ENCODE measurements at regions not wholly inside any gene's neighbourhood (a gene's known extent, or its start where the extent isn't known, plus 50 kb on each side); places are given as distances from the start of the nearest gene placed in this dataset.

- no peak for DNase-seq
These were observed 199.0 kb downstream of the ATP23 start for GRCh38 chr12:58140395-58140794.

- no peak for DNase-seq
These were observed 201.6 kb downstream of the ATP23 start for GRCh38 chr12:58142991-58143390.

GRCh38 chr12:58143498-58143995, 202.2 kb downstream of the ATP23 start:
- DNase-seq, result no peak

GRCh38 chr12:58148405-58148804, 207.0 kb downstream of the ATP23 start:
- no peak for DNase-seq

GRCh38 chr12:58148976-58149375, 207.6 kb downstream of the ATP23 start:
- DNase-seq, result no peak

- DNase-seq, result no peak
These were observed 213.0 kb downstream of the ATP23 start for GRCh38 chr12:58154359-58154758.

- DNase-seq, result no peak
These were observed 215.3 kb downstream of the ATP23 start for GRCh38 chr12:58156697-58157096.

- no peak for DNase-seq
These were observed 218.6 kb downstream of the ATP23 start for GRCh38 chr12:58159941-58160340.

GRCh38 chr12:58161773-58162172, 220.4 kb downstream of the ATP23 start:
- no peak for DNase-seq

- DNase-seq, result no peak
These were observed 221.7 kb downstream of the ATP23 start for GRCh38 chr12:58163021-58163420.

- no peak for DNase-seq
These were observed 225.3 kb downstream of the ATP23 start for GRCh38 chr12:58166643-58167042.

- DNase-seq, result no peak
These were observed 226.3 kb downstream of the ATP23 start for GRCh38 chr12:58167622-58168021.

GRCh38 chr12:58169826-58170225, 228.5 kb downstream of the ATP23 start:
- DNase-seq, result no peak

- no peak for DNase-seq
These were observed 230.5 kb downstream of the ATP23 start for GRCh38 chr12:58171914-58172313.

- no peak for DNase-seq
These were observed 231.2 kb downstream of the ATP23 start for GRCh38 chr12:58172433-58173073.

- DNase-seq, result no peak
These were observed 232.9 kb downstream of the ATP23 start for GRCh38 chr12:58174316-58174715.

GRCh38 chr12:58176296-58176869, 235.0 kb downstream of the ATP23 start:
- DNase-seq, result no peak

GRCh38 chr12:58177366-58177765, 236.0 kb downstream of the ATP23 start:
- DNase-seq, result no peak

GRCh38 chr12:58184212-58184611, 242.8 kb downstream of the ATP23 start:
- DNase-seq, result no peak

GRCh38 chr12:58186401-58186800, 245.0 kb downstream of the ATP23 start:
- no peak for DNase-seq

- no peak for DNase-seq
These were observed 245.5 kb downstream of the ATP23 start for GRCh38 chr12:58186914-58187313.

GRCh38 chr12:58189030-58189429, 247.7 kb downstream of the ATP23 start:
- no peak for DNase-seq

- DNase-seq, result peak; percentile 33
These were observed 248.5 kb downstream of the ATP23 start for GRCh38 chr12:58189893-58190292.

GRCh38 chr12:58190618-58191017, 249.3 kb downstream of the ATP23 start:
- no peak for DNase-seq

GRCh38 chr12:58196971-58197370, 255.6 kb downstream of the ATP23 start:
- DNase-seq, result no peak

Measured in NCI-H345 (cell line).